ENCODE measurements at regions not wholly inside any gene's neighbourhood (a gene's known extent, or its start where the extent isn't known, plus 50 kb on each side); places are given as distances from the start of the nearest gene placed in this dataset.

- Mint-ChIP-seq H3K4me3 (ENCODE audit: unreplicated experiment) (peak overlapping the region; percentile 80), H3K27ac (ENCODE audit: unreplicated experiment) (peak overlapping the region; percentile 97)
- peak; percentile 85 for DNase-seq (ENCODE audit: extremely low spot score, unreplicated experiment)
These were observed 408.2 kb upstream of the THBS1 start for GRCh38 chr15:39172380-39173281.

GRCh38 chr15:39173426-39173825 is 407.5 kb upstream of the THBS1 start:
- peak overlapping the region; percentile 97 for H3K27ac Mint-ChIP-seq (ENCODE audit: unreplicated experiment)
- no peaks in the 10 kb centered on the region for H3K9me3 Mint-ChIP-seq (ENCODE audit: unreplicated experiment)
- H3K4me3 Mint-ChIP-seq (ENCODE audit: unreplicated experiment), result peak overlapping the region; percentile 80
- H3K4me1 Mint-ChIP-seq (ENCODE audit: unreplicated experiment), result peaks cover 31% of the 10 kb centered on the region
- no peak for TF ChIP-seq CTCF (IDR thresholded peaks at IDR 0.05)
- H3K36me3 Mint-ChIP-seq (ENCODE audit: unreplicated experiment), result peaks cover 2% of the 10 kb centered on the region
- no peak for DNase-seq (ENCODE audit: extremely low spot score, unreplicated experiment)
- H3K27me3 Mint-ChIP-seq (ENCODE audit: unreplicated experiment), result no peaks in the 10 kb centered on the region

More at GRCh38 chr15:39172380-39173281, 408.2 kb upstream of the THBS1 start:
- no peaks in the 10 kb centered on the region for H3K36me3 Mint-ChIP-seq (ENCODE audit: unreplicated experiment)
- H3K4me1 Mint-ChIP-seq (ENCODE audit: unreplicated experiment), result peaks cover 29% of the 10 kb centered on the region
- H3K9me3 Mint-ChIP-seq (ENCODE audit: unreplicated experiment), result no peaks in the 10 kb centered on the region
- no peak for TF ChIP-seq CTCF (IDR thresholded peaks at IDR 0.05)
- no peaks in the 10 kb centered on the region for H3K27me3 Mint-ChIP-seq (ENCODE audit: unreplicated experiment)

GRCh38 chr15:39174332-39174731 is 406.5 kb upstream of the THBS1 start:
- Mint-ChIP-seq H3K4me3 (ENCODE audit: unreplicated experiment) (no peak overlapping the region), H3K9me3 (ENCODE audit: unreplicated experiment) (no peaks in the 10 kb centered on the region), H3K27me3 (ENCODE audit: unreplicated experiment) (no peaks in the 10 kb centered on the region), H3K36me3 (ENCODE audit: unreplicated experiment) (peaks cover 3% of the 10 kb centered on the region), H3K4me1 (ENCODE audit: unreplicated experiment) (peaks cover 31% of the 10 kb centered on the region), H3K27ac (ENCODE audit: unreplicated experiment) (no peak overlapping the region)
- TF ChIP-seq CTCF (IDR thresholded peaks at IDR 0.05), result no peak
- DNase-seq (ENCODE audit: extremely low spot score, unreplicated experiment), result no peak

GRCh38 chr15:39176030-39176429 is 404.8 kb upstream of the THBS1 start:
- Mint-ChIP-seq H3K4me3 (ENCODE audit: unreplicated experiment) (no peak overlapping the region), H3K36me3 (ENCODE audit: unreplicated experiment) (peaks cover 3% of the 10 kb centered on the region), H3K9me3 (ENCODE audit: unreplicated experiment) (no peaks in the 10 kb centered on the region), H3K4me1 (ENCODE audit: unreplicated experiment) (peaks cover 48% of the 10 kb centered on the region), H3K27me3 (ENCODE audit: unreplicated experiment) (no peaks in the 10 kb centered on the region), H3K27ac (ENCODE audit: unreplicated experiment) (no peak overlapping the region)
- no peak for TF ChIP-seq CTCF (IDR thresholded peaks at IDR 0.05)
- DNase-seq (ENCODE audit: extremely low spot score, unreplicated experiment), result no peak

- TF ChIP-seq CTCF (IDR thresholded peaks at IDR 0.05), result no peak
- peaks cover 52% of the 10 kb centered on the region for H3K4me1 Mint-ChIP-seq (ENCODE audit: unreplicated experiment)
- no peak for DNase-seq (ENCODE audit: extremely low spot score, unreplicated experiment)
- H3K27me3 Mint-ChIP-seq (ENCODE audit: unreplicated experiment), result no peaks in the 10 kb centered on the region
- H3K27ac Mint-ChIP-seq (ENCODE audit: unreplicated experiment), result no peak overlapping the region
- H3K4me3 Mint-ChIP-seq (ENCODE audit: unreplicated experiment), result no peak overlapping the region
- H3K36me3 Mint-ChIP-seq (ENCODE audit: unreplicated experiment), result peaks cover 3% of the 10 kb centered on the region
- H3K9me3 Mint-ChIP-seq (ENCODE audit: unreplicated experiment), result peaks cover 4% of the 10 kb centered on the region
These were observed 403.3 kb upstream of the THBS1 start for GRCh38 chr15:39177561-39177960.

All from osteocyte (in vitro differentiated cells).